ENCODE measurements at regions not wholly inside any gene's neighbourhood (a gene's known extent, or its start where the extent isn't known, plus 50 kb on each side); places are given as distances from the start of the nearest gene placed in this dataset.

DNA sequence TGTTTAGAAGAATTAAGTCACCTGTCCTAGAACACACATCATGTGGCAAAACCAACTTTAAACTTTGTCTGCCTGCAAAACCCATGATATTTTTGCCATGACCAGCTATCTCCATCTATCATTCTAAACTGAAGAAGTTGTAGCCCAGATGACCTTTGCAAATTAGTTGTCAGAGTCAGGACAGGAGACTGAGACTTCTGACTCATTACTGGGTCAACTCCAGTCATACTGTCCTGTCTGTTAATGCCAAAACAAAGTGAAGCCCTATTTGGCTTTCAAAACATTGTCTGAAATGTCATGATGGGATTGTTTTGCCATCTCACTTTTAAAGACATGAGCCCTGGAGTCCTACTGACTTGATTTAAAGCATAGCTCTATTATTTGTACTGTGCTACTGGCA lies 365.7 kb upstream of the CPEB2 start:
- DNase-seq (no peak), ATAC-seq (no peak)
- H3K27me3 ChIP-seq (ENCODE audit: low read depth), result no peaks in the 10 kb centered on the region
- no peaks in the 10 kb centered on the region for H3K4me1 ChIP-seq
- H3K36me3 ChIP-seq, result no peaks in the 10 kb centered on the region
- intact Hi-C loops (cut with DNase I), result no loop called here
- TF ChIP-seq, protein P1, sequence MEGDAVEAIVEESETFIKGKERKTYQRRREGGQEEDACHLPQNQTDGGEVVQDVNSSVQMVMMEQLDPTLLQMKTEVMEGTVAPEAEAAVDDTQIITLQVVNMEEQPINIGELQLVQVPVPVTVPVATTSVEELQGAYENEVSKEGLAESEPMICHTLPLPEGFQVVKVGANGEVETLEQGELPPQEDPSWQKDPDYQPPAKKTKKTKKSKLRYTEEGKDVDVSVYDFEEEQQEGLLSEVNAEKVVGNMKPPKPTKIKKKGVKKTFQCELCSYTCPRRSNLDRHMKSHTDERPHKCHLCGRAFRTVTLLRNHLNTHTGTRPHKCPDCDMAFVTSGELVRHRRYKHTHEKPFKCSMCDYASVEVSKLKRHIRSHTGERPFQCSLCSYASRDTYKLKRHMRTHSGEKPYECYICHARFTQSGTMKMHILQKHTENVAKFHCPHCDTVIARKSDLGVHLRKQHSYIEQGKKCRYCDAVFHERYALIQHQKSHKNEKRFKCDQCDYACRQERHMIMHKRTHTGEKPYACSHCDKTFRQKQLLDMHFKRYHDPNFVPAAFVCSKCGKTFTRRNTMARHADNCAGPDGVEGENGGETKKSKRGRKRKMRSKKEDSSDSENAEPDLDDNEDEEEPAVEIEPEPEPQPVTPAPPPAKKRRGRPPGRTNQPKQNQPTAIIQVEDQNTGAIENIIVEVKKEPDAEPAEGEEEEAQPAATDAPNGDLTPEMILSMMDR (IDR thresholded peaks at IDR 0.05), result no peak
- no peak overlapping the region for H3K27ac ChIP-seq
- H3K9me3 ChIP-seq, result peaks cover 6% of the 10 kb centered on the region
- no peak overlapping the region for H3K4me3 ChIP-seq

DNA sequence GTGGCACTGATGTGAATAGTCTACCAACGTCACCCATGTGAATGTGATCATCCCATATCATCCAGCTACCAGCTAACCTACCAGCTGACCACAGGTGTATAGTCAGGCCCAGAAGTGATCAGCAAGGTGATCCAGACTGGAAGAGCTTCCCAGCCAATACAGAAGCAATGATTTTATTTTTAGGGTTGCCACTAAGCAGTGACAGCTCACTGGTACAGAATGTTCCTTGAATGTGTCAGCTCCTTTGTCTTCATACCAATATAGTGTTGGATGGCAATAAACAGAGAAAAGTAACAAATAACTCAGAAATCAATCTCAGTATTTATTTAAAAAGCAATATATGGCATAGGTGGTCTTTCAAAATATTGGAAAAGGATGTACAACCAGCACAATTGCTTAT lies 361.8 kb upstream of the CPEB2 start:
- H3K27ac ChIP-seq, result no peak overlapping the region
- TF ChIP-seq, protein P1 (IDR thresholded peaks at IDR 0.05), result no peak
- DNase-seq, result no peak
- no peak overlapping the region for H3K4me3 ChIP-seq
- no peaks in the 10 kb centered on the region for H3K9me3 ChIP-seq
- H3K27me3 ChIP-seq (ENCODE audit: low read depth), result no peaks in the 10 kb centered on the region
- no peaks in the 10 kb centered on the region for H3K4me1 ChIP-seq
- intact Hi-C loops (cut with DNase I), result no loop called here
- H3K36me3 ChIP-seq, result no peaks in the 10 kb centered on the region
- no peak for ATAC-seq

DNA sequence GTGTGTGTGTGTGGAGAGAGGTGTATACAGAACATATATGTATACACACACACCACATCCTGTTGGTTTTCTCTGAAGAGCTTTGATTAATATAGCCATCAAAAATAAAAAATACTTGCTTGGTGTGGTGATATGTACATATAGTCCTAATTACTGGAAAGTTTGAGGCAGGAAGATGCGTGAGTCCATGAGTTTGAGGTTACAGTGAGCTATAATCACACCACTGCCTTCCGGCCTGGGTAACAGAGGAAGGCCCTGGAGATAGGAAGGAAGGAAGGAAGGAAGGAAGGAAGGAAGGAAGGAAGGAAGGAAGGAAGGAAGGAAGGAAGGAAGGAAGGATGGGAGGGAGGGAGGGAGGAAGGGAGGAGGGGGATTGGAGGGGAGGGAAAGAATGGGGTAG lies 360.4 kb upstream of the CPEB2 start:
- Histone ChIP-seq H3K4me1 (no peaks in the 10 kb centered on the region), H3K4me3 (no peak overlapping the region)
- intact Hi-C loops (cut with DNase I), result no loop called here

DNA sequence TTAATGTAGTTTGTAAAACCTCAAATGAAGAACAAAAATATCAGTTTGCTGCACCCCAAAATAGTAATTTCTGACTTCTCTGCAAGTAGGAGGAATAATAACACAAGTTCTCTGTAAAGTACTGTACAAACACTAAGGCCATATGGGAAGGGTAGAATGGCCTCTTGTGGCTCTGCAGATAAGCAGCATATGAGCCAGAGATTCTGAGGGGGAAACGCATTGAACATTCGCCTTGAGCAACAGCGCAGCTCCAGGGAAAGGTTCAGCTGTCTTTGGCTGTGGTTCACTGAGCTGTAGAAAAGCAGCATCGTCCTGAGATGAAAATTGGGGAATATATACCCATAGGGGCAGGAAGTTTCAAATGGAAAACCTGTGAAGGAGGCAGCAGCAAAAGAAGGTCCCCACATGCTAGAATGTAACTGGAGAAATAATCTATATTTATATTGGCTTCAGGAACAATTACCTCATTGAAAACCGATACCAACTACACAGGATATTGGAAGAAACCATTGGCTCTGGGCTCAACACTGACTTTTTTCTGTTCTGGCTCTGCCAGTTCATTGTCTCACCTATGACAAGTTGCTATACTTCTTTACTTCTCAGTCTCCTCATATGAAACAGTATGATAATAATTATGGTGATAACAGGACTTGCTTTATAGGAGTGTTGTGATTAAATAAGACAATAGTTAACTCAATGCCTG lies 357.6 kb upstream of the CPEB2 start:
- no peak for ATAC-seq
- Histone ChIP-seq H3K36me3 (no peaks in the 10 kb centered on the region), H3K27ac (no peak overlapping the region), H3K27me3 (ENCODE audit: low read depth) (no peaks in the 10 kb centered on the region), H3K9me3 (no peaks in the 10 kb centered on the region), H3K4me3 (no peak overlapping the region), H3K4me1 (no peaks in the 10 kb centered on the region)
- no peak for DNase-seq
- intact Hi-C loops (cut with DNase I), result no loop called here
- TF ChIP-seq, protein P1 (IDR thresholded peaks at IDR 0.05), result no peak

More for the DNA sequence above, 360.4 kb upstream of the CPEB2 start:
- no peaks in the 10 kb centered on the region for H3K27me3 ChIP-seq (ENCODE audit: low read depth)
- DNase-seq (no peak), ATAC-seq (no peak)
- H3K27ac ChIP-seq, result no peak overlapping the region
- no peaks in the 10 kb centered on the region for H3K9me3 ChIP-seq
- TF ChIP-seq, protein P1 (IDR thresholded peaks at IDR 0.05), result no peak
- H3K36me3 ChIP-seq, result no peaks in the 10 kb centered on the region

DNA sequence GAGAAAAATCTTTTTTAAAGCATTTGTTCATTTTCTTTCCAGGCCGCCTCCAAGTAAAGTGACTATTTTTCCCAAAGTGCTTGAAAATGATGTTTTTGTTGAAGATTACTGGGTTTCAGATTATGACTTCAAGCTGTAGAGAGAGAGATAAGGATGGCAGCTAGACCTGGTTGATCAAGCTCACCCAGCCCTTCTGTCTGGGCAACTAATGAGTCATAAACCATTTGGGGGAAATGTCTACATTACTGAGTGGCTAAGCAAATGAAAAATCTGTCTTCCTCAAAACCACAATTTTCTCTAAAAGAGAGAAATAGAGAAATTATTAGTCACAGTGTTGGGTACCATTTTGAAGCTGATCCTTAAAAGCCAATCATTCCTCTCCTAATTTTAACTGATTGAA lies 355.4 kb upstream of the CPEB2 start:
- no peaks in the 10 kb centered on the region for H3K9me3 ChIP-seq
- no peak overlapping the region for H3K27ac ChIP-seq
- H3K36me3 ChIP-seq, result no peaks in the 10 kb centered on the region
- ATAC-seq (no peak), DNase-seq (no peak)
- no peaks in the 10 kb centered on the region for H3K27me3 ChIP-seq (ENCODE audit: low read depth)
- TF ChIP-seq, protein P1 (IDR thresholded peaks at IDR 0.05), result no peak
- intact Hi-C loops (cut with DNase I), result no loop called here
- H3K4me1 ChIP-seq, result no peaks in the 10 kb centered on the region
- H3K4me3 ChIP-seq, result no peak overlapping the region

Data from lower lobe of right lung (tissue), 2 donors.